HL-60 (cell line): ENCODE measurements at regions not wholly inside any gene's neighbourhood (a gene's known extent, or its start where the extent isn't known, plus 50 kb on each side); places are given as distances from the start of the nearest gene placed in this dataset.

Source experiments
- POLR2AphosphoS5 ChIP-seq: IDR thresholded peaks from 2 replicates; pipeline ENCODE4 v1.6.1; 2012; ENCODE audit warnings: low read depth
- SPI1 ChIP-seq: IDR thresholded peaks from 2 replicates; pipeline ENCODE4 v1.6.1; 2012; ENCODE audit warnings: low read depth, mild to moderate bottlenecking, borderline replicate concordance
- TF ChIP-seq, protein P1 (sequence below): IDR thresholded peaks from one replicate; pipeline ENCODE4 v1.5.1; 2011; ENCODE audit warnings: low read length, control low read depth, inconsistent platforms; ENCODE audit not compliant: insufficient read depth
- TF ChIP-seq, protein P2 (sequence below): IDR thresholded peaks from 2 replicates; pipeline ENCODE4 v1.6.1; 2012; ENCODE audit warnings: low read depth; ENCODE audit not compliant: insufficient replicate concordance

DNA sequence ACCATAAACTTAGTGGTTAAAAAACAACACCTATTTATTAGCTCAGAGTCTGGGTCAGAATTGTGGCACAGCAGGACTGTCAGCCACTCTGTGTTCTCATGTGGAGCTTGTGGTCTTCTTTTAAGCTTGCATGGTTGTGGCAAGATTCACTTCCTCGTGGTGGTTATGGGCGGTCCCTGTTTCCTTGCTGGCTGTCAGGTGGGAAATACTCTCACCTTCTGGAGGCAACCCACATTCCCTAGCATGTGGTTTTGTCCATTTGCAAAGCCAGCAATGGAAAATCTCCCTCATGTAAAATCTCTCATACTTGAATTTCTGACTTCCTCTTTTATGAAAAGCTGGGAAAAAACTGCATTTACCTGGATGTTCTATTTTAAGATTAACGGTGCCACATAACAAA, 229.8 kb downstream of the ALX1 start:
- TF ChIP-seq, protein P1, sequence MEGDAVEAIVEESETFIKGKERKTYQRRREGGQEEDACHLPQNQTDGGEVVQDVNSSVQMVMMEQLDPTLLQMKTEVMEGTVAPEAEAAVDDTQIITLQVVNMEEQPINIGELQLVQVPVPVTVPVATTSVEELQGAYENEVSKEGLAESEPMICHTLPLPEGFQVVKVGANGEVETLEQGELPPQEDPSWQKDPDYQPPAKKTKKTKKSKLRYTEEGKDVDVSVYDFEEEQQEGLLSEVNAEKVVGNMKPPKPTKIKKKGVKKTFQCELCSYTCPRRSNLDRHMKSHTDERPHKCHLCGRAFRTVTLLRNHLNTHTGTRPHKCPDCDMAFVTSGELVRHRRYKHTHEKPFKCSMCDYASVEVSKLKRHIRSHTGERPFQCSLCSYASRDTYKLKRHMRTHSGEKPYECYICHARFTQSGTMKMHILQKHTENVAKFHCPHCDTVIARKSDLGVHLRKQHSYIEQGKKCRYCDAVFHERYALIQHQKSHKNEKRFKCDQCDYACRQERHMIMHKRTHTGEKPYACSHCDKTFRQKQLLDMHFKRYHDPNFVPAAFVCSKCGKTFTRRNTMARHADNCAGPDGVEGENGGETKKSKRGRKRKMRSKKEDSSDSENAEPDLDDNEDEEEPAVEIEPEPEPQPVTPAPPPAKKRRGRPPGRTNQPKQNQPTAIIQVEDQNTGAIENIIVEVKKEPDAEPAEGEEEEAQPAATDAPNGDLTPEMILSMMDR = no peak
- TF ChIP-seq, protein P2, sequence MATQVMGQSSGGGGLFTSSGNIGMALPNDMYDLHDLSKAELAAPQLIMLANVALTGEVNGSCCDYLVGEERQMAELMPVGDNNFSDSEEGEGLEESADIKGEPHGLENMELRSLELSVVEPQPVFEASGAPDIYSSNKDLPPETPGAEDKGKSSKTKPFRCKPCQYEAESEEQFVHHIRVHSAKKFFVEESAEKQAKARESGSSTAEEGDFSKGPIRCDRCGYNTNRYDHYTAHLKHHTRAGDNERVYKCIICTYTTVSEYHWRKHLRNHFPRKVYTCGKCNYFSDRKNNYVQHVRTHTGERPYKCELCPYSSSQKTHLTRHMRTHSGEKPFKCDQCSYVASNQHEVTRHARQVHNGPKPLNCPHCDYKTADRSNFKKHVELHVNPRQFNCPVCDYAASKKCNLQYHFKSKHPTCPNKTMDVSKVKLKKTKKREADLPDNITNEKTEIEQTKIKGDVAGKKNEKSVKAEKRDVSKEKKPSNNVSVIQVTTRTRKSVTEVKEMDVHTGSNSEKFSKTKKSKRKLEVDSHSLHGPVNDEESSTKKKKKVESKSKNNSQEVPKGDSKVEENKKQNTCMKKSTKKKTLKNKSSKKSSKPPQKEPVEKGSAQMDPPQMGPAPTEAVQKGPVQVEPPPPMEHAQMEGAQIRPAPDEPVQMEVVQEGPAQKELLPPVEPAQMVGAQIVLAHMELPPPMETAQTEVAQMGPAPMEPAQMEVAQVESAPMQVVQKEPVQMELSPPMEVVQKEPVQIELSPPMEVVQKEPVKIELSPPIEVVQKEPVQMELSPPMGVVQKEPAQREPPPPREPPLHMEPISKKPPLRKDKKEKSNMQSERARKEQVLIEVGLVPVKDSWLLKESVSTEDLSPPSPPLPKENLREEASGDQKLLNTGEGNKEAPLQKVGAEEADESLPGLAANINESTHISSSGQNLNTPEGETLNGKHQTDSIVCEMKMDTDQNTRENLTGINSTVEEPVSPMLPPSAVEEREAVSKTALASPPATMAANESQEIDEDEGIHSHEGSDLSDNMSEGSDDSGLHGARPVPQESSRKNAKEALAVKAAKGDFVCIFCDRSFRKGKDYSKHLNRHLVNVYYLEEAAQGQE = no peak
- TF ChIP-seq SPI1 (peak; percentile 57; the same call in 1 of the 2 replicates), POLR2AphosphoS5 (no peak)
